GM19193 (cell line): ENCODE measurements at regions not wholly inside any gene's neighbourhood (a gene's known extent, or its start where the extent isn't known, plus 50 kb on each side); places are given as distances from the start of the nearest gene placed in this dataset.

Experiments used
- POLR2A ChIP-seq: IDR thresholded peaks from 4 replicates; pipeline ENCODE4 v1.6.1; 2011; ENCODE audit not compliant: insufficient read depth, insufficient read length; ENCODE audit errors: extremely low read depth

DNA sequence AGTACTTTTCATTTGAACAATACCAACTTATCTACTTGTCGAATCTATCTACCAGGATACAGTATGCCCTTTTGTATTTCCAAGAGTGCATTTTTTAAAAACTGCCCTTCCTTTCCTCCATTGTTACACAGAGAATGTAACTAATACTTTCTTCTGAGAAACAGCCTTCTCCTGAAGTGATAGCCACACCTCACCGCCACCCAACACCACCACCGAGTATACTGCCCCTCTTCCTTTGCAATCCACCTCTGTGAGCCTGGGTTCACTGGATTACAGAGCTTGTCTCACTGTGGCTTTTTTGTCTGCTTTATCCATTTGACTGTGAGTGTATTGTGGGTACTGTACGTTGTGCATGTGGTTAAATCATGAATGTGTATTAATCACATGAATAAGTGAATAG lies 305.4 kb downstream of the KLF12 start:
- no peak for TF ChIP-seq POLR2A

DNA sequence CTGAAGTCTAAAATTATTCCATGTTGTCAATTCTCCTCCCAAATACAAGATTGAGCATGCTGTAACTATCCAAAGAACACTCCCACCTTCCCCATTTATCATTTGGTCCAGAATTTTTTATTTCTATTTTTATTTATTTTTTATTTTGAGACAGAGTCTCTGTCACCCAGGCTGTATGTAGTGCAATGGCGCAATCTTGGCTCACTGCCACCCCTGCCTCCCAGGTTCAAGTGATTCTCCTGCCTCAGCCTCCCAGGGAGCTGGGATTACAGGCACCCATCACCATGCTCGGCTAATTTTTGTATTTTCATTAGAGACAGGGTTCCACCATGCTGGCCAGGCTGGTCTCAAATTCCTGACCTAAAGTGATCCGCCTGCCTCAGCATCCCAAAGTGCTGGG lies 306.8 kb downstream of the KLF12 start:
- TF ChIP-seq POLR2A = no peak

DNA sequence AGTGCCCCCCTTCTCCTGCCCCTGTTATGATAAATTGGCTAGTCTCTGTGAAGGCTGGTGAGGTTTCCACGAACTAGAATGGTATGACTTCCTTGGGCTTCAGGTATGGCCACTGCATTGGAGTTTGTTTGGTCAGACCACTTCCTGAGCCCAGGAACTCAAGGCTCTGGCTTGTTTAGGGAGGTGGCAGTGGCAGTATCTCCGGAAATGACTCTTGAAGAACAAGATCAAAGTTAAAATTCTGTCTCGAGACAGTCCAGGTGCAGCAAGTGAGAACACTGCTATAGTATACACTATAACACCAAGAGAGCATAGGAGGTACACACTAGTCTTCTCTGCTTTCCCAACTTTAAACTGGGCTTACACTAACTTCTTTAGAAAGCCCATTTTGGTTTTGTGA lies 309.1 kb downstream of the KLF12 start:
- no peak for TF ChIP-seq POLR2A

DNA sequence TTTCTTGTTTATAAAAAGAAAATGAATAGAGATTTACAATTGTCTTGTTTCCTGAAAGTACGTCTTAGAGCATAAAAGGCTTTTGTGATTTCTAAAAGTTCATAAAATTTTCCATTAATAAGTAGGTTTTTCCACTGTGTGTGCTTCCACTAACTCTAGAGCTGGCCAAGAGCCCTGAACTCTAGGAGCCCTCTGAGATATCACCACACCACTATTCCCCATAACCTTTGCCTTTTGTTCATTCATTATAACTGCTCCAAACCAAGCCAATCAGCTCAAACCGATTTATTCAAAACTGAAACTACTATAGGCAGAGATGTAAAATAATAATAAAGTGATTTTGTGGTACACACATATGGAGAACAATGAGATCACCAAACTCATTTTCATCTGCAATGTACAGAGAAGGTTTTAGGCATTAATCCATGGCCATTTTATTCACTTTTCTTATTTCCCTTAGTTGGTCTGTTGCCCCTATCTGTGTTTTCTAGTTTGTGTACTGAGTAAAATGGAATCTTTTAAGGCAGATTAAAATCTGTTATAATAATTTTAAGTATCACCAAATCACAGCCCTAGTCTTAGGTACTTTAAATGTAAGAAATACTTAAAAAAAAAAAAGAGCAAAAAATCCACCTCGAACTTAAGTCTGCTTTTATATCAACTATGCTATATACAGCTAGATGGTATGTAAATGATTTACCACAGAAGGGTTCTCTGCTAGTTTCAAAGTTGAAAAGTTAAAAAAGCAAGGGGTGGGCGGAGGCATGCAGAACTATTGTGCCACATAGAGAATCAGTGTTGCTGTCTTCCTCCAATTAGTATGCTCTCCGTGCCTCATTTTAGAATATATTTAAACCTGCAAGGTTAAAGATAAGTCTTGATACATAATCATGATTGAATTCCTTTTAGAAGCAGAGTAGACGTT lies 311.3 kb downstream of the KLF12 start:
- TF ChIP-seq POLR2A = no peak

DNA sequence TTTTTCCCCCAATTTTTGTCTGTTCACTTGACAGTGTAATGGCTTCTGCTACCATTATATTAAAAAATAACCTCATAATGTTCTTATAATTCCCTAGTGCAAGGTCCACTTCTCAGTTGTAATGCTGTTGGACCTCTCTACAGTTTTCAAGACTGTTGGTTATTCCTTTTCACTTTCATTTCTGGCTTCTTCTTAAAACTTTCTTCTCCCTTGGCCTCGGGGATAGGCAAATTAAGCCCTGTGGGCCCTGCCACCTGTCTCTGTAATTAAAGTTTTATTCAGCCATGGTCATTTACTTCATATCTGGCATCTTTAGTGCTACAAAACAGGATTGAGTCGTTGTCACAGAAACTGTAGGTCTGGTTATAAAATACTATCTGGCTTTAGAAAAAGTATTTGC lies 313.5 kb downstream of the KLF12 start:
- no peak for TF ChIP-seq POLR2A

DNA sequence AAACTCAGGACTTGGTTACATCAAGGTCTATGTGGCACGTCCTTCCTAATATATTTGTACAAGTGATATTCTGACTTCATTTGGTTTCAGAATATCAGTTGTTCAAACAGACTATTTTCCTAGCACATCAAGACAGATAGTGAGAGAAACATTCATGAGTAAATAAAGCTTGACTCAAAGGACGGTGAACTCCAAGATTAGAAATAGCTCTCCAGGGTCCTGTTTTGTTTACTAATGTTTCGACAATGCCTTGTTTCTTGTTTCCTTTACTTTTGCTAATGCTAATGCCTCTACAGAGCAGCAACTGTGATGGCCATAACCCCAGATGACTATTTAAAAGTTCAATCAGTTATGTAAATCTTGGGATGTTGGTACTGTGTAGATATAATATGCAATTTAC lies 313.9 kb downstream of the KLF12 start:
- TF ChIP-seq POLR2A = no peak

DNA sequence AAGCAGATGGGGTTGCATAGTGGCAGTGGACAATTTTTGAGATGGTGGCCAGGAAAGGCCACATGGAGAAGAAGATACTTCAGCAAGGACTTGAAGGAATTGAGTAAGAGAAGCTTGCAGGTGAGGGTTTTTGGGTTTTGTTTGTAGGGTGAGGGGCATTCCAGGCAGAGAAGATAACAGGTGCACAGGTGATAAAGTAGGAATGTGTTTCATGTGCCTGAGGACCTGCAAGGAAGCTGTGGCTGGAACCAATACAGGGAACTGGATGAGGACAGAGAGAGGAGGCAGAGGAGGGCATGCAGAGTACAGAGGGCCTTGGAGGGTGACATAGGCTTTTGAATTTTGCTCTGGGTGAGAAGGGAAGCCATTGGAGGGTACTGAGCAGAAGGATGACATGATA lies 314.5 kb downstream of the KLF12 start:
- TF ChIP-seq POLR2A = no peak

DNA sequence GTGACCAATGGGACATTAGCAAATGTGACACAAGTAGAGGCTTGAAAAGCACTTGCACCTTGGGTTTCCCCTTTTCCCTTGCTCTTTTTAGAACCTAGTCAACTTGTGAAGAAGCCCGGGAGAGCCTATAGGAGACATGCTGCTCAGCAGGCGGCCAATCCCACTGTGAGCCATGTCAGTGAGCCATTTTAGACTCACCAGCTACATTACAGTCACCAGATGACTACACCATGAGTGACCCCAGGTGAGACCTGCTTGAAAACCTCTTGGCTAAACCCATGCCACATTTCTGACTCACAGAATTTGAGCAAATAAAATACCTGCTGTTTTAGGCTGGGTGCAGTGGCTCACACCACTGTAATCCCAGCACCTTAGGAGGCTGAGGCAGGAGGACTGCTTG lies 317.5 kb downstream of the KLF12 start:
- TF ChIP-seq POLR2A = no peak

DNA sequence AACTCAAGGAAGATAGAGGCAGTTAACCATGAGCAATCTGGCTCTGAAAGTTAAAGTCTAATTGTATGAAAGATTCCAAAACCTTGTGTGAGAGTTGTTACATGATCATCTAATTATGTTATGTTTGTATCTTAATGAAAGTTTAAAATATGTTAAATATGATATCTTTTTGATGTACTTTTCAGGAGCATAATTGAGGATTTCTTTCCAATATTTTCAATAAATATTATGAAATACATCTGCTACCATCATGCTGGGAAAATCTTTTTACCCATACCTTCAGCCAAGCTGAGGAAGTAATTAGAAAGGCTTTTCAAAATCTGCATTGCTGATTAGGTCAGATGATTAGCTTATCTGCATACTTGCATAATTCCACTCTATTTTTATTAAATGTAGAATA lies 318.4 kb downstream of the KLF12 start:
- no peak for TF ChIP-seq POLR2A

DNA sequence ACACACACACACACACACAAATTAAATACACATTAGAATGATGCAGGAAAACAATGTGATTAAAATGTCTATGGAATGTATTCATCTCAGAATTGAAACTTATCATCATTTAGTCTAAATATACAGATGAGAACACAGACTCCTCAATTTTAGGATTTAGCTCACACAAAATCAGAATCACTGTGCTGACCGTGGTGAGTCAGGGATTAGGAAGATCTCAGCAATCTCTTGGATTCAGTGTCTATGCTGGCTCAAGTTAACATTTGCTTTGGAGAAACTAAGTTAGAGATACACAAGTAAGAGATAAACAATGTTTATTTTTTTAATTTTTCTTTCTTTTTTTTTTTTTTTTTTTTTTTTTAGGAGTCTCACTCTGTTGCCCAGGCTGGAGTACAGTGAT lies 323.6 kb downstream of the KLF12 start:
- TF ChIP-seq POLR2A = no peak

DNA sequence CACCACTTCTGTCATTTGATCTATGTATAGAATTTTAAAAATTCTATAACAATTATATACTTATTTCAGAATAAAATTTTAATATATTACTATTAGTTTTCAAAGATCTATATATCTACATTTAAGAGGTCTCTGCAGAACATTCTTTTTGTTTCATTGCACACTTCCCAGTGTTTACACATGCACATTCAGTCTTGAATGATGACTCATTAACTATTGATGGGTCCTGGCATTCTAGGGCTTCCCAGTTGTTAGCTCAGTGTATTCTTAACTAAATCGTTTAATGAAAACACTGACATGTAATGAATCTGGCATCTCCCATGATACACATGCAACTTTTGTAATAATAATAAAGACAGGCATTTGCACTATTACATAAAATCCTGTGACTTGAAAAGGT lies 324.6 kb downstream of the KLF12 start:
- no peak for TF ChIP-seq POLR2A

DNA sequence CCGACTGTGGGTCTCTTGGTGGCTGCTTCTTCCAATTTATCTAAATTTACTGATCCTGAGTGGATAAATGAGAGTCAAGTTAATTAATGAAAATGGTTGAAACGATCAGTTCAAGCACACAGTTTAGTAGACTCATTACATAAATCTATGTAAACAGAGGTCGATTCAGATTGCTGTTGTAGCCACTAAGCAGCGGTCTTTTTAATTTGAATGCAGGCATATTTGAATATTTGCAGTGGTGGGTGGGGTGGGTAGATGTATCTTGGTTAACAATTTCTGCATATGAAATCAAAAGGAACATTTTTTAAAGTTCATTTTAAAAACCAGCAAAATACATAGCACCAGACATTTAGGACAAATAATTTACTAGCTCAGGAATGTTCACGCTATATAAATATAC lies 325.9 kb downstream of the KLF12 start:
- TF ChIP-seq POLR2A = no peak

DNA sequence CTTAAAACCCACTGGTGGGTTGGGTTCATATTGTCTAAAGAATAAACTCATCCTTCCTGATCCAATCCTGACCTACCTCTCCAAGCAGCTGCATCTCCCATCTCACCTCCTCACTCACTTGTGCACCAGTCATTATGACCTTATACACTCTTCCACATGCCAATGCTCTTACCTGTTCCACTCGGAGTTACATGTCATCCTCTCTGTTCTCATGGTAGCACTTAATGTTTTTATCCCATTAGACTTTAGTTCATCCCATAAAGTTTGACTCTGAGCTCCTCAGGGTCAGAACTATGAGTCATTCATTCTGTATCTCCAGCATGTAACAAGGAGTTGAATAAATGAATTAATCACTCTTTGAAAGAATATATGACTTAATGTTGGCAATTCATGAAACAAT lies 330.2 kb downstream of the KLF12 start:
- TF ChIP-seq POLR2A = no peak

DNA sequence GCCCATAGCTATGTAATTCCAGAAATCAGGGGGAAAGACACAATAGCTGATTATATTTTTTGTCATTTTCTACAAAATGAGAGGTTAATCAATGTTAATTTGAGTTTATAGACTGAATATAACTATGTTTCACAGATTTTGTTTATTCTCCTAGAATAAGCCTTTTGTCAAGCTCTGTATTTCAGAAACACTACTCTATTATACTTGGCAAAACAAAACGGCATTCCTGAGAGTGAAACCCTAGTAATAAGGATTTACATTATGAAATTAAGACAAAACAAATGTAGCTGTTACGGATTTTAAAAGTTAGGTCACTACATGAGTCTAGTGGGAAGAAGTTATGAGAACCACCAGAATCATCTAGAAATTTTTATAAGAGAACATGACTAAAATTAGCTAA lies 334.2 kb downstream of the KLF12 start:
- TF ChIP-seq POLR2A = no peak

DNA sequence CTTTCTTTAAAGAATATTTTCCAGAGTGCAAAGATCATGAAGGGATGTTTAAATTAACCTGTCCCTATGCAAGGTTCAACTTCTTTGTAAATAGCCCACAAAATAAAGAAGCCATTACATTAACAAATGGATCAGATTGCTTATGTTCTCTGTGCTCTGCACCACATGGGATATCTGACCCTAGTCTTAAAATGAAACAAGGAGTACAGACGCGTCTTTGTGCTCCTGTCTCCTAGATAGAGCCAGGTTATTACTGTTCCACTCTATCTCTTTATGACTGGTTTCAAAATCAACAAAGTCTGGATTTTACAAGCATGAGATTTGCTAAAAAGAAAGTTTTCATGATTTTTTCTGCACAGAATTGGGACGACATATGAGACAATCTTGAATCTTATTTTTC lies 339.4 kb downstream of the KLF12 start:
- no peak for TF ChIP-seq POLR2A

DNA sequence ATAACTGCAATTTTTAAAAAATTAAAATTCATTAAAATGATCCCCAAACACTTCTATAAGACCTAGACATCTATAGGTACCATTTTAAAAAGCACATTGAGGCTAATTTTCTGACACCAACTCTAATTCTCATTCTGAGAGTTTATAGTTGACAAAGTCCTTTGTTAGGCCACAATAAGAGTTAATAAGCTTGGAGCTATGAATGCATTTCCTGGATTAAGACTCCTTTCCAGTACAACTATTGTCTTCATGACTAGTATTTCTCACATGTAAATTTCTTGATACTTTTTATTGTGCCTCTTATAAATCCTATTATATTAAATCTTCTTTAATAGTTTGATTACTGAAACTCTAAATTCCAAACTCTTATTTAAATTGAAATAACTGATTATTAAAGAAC lies 340.8 kb downstream of the KLF12 start:
- TF ChIP-seq POLR2A = no peak

DNA sequence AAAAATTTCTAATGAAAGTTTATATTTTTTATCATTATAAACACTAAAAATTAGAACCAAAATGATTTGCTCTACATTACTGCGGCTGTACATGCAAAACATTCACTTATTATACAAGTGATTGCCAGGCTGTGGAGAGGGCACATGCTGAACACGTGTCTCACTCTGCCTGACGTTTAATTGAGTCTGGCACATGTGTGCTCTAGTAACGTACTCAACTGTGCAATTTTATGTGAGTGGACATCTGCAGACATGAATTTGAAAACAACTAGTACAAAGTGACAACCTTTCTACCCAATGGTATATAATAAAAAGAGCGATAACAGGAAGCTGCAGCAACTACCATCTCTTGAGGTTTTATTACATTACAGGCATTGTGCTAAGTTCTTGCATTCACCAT lies 341.4 kb downstream of the KLF12 start:
- no peak for TF ChIP-seq POLR2A
